ENCODE measurements at regions not wholly inside any gene's neighbourhood (a gene's known extent, or its start where the extent isn't known, plus 50 kb on each side); places are given as distances from the start of the nearest gene placed in this dataset.
"Not testable (repeated sequence)": the region's sequence is repeated elsewhere in the genome, so short reads cannot be mapped to it uniquely, and the experiment has no call there.

GRCh38 chr6:103326760-103327757 lies 1532.7 kb downstream of the HACE1 start:
- no peak for DNase-seq (ENCODE audit: low spot score)

GRCh38 chr6:103313432-103313831 lies 1546.3 kb downstream of the HACE1 start:
- DNase-seq (ENCODE audit: low spot score), result no peak

GRCh38 chr6:103294376-103294775 lies 1565.3 kb downstream of the HACE1 start:
- not testable (repeated sequence) for DNase-seq (ENCODE audit: low spot score)

GRCh38 chr6:103284835-103285234 lies 1574.9 kb downstream of the HACE1 start:
- no peak for DNase-seq (ENCODE audit: low spot score)

- peak; percentile 19 for DNase-seq (ENCODE audit: low spot score)
Observed at GRCh38 chr6:103280417-103280816, 1579.3 kb downstream of the HACE1 start.

GRCh38 chr6:103277936-103278335 lies 1581.8 kb downstream of the HACE1 start:
- DNase-seq (ENCODE audit: low spot score), result no peak

GRCh38 chr6:103273048-103273447 lies 1586.7 kb downstream of the HACE1 start:
- peak; percentile 79 for DNase-seq (ENCODE audit: low spot score)

GRCh38 chr6:103269581-103269980 lies 1590.1 kb downstream of the HACE1 start:
- DNase-seq (ENCODE audit: low spot score), result no peak

- no peak for DNase-seq (ENCODE audit: low spot score)
Observed at GRCh38 chr6:103268335-103268734, 1591.4 kb downstream of the HACE1 start.

- DNase-seq (ENCODE audit: low spot score), result no peak
Observed at GRCh38 chr6:103264020-103264419, 1595.7 kb downstream of the HACE1 start.

GRCh38 chr6:103255132-103255531 lies 1604.6 kb downstream of the HACE1 start:
- DNase-seq (ENCODE audit: low spot score), result no peak

GRCh38 chr6:103236923-103237322 lies 1622.8 kb downstream of the HACE1 start:
- DNase-seq (ENCODE audit: low spot score), result no peak

GRCh38 chr6:103231181-103231580 lies 1628.5 kb downstream of the HACE1 start:
- no peak for DNase-seq (ENCODE audit: low spot score)

GRCh38 chr6:103215847-103216246 lies 1643.9 kb downstream of the HACE1 start:
- peak; percentile 86 for DNase-seq (ENCODE audit: low spot score)

GRCh38 chr6:103210686-103211085 lies 1649.0 kb downstream of the HACE1 start:
- no peak for DNase-seq (ENCODE audit: low spot score)

- DNase-seq (ENCODE audit: low spot score), result no peak
Observed at GRCh38 chr6:103198386-103198785, 1661.3 kb downstream of the HACE1 start.

- no peak for DNase-seq (ENCODE audit: low spot score)
Observed at GRCh38 chr6:103193413-103193812, 1666.3 kb downstream of the HACE1 start.

GRCh38 chr6:103191391-103192093 lies 1668.2 kb downstream of the HACE1 start:
- no peak for DNase-seq (ENCODE audit: low spot score)

- no peak for DNase-seq (ENCODE audit: low spot score)
Observed at GRCh38 chr6:103184776-103185175, 1674.9 kb downstream of the HACE1 start.

GRCh38 chr6:103183831-103184411 lies 1675.8 kb downstream of the HACE1 start:
- no peak for DNase-seq (ENCODE audit: low spot score)

GRCh38 chr6:103178193-103178592 lies 1681.5 kb downstream of the HACE1 start:
- DNase-seq (ENCODE audit: low spot score), result no peak

- no peak for DNase-seq (ENCODE audit: low spot score)
Observed at GRCh38 chr6:103177791-103178190, 1681.9 kb downstream of the HACE1 start.

- no peak for DNase-seq (ENCODE audit: low spot score)
Observed at GRCh38 chr6:103175056-103175455, 1684.7 kb downstream of the HACE1 start.

All from RKO (cell line).